HepG2 (cell line): ENCODE measurements at regions not wholly inside any gene's neighbourhood (a gene's known extent, or its start where the extent isn't known, plus 50 kb on each side); places are given as distances from the start of the nearest gene placed in this dataset.

Experiments
- ATAC-seq: fragments of 200-7000 bp; cut with Tn5 transposase; 3 replicates; pipeline ENCODE4 v1.9.1; 2020; ENCODE audit warnings: mild to moderate bottlenecking, moderate library complexity
- BruUV-seq: library from RNA; stranded (reverse); fragments of 400-500 nt; replicated peaks from 2 replicates; lab custom pipeline; 2021; lab: Mats Ljungman, UMichigan
- CTCF ChIA-PET: fragments of 300-600 bp; formaldehyde crosslinking; extraction: SDS; loops from one replicate; lab custom pipeline; 2021; ENCODE audit warnings: low total read pairs, inconsistent platforms, low intra/inter-chr PET ratio; lab: Yijun Ruan, JAX
- POLR2A ChIA-PET: fragments of 350-600 bp; sonication (Branson Sonifier 250); formaldehyde crosslinking; loops from one replicate; lab custom pipeline; 2020; ENCODE audit warnings: antibody characterized with exemption, inconsistent platforms; lab: Yijun Ruan, JAX
- DNase-seq: peaks from one replicate; pipeline ENCODE4 v3.0.0-alpha.2; 2015; ENCODE audit warnings: low spot score
- FAIRE-seq: peaks from 3 replicates; lab custom pipeline; 2011; peaks lifted over from hg19 to GRCh38; lab: Jason Lieb, UNC
- H2AFZ ChIP-seq: one replicate; pipeline ENCODE4 v1.6.1; 2011; ENCODE audit warnings: low read length, inconsistent platforms
- H3K27ac ChIP-seq: fragments of 300-600 bp; 3 replicates; pipeline ENCODE4 v1.8.0; 2011; ENCODE audit warnings: mixed run types, mild to moderate bottlenecking, mixed read lengths, low read length, inconsistent platforms; ENCODE audit not compliant: insufficient read depth; ENCODE audit errors: extremely low read length
- H3K27me3 ChIP-seq, 2 experiments: fragments of 200-600 bp in 1 of 2; 2 replicates in 1 of 2; 3 replicates in 1 of 2; pipeline versions ENCODE4 v1.6.0 to v1.8.0; 2011; ENCODE audit warnings: low read length in 2 of 2, mild to moderate bottlenecking in 2 of 2, moderate library complexity in 2 of 2, inconsistent platforms in 1 of 2; ENCODE audit not compliant: insufficient read depth in 2 of 2, control insufficient read depth in 1 of 2
- H3K36me3 ChIP-seq, 2 experiments: fragments of 200-600 bp in 1 of 2; replicated peaks in 1 of 2; 2 replicates in 1 of 2; 3 replicates in 1 of 2; pipeline versions ENCODE4 v1.5.1 to v1.8.0; 2011; ENCODE audit warnings: low read length in 2 of 2, inconsistent platforms in 1 of 2; ENCODE audit not compliant: insufficient read depth in 2 of 2, control insufficient read depth in 1 of 2
- H3K4me1 ChIP-seq: 2 replicates; pipeline ENCODE4 v1.5.1; 2012; ENCODE audit warnings: low read length, inconsistent platforms; ENCODE audit not compliant: insufficient read depth
- H3K4me2 ChIP-seq: 2 replicates; pipeline ENCODE4 v1.6.0; 2011; ENCODE audit warnings: low read depth, low read length, inconsistent platforms
- H3K4me3 ChIP-seq, 3 experiments: fragments of 200-600 bp in 1 of 3; sonication (generic), shearing (Covaris generic) in 1 of 3; replicated peaks in 1 of 3; 2 replicates each; pipeline ENCODE4 v1.5.1; 2011 to 2016; ENCODE audit warnings: low read length in 3 of 3, inconsistent platforms in 2 of 3, low read depth in 2 of 3, mild to moderate bottlenecking in 2 of 3, control low read depth in 1 of 3, mixed read lengths in 1 of 3; ENCODE audit not compliant: insufficient read depth in 1 of 3
- H3K79me2 ChIP-seq: one replicate; pipeline ENCODE4 v1.6.1; 2011; ENCODE audit warnings: low read length, inconsistent platforms; ENCODE audit not compliant: insufficient read depth
- H3K9ac ChIP-seq: 2 replicates; pipeline ENCODE4 v1.6.0; 2011; ENCODE audit warnings: mild to moderate bottlenecking, low read depth, low read length, inconsistent platforms; ENCODE audit not compliant: insufficient read depth
- H3K9me3 ChIP-seq: 2 replicates; pipeline ENCODE4 v1.5.1; 2012; ENCODE audit warnings: mild to moderate bottlenecking, low read length
- H4K20me1 ChIP-seq: 2 replicates; pipeline ENCODE4 v1.6.0; 2011; ENCODE audit warnings: inconsistent platforms, mild to moderate bottlenecking, low read length, moderate library complexity; ENCODE audit not compliant: insufficient read depth
- ERF ChIP-seq: IDR thresholded peaks from 2 replicates; pipeline ENCODE4 v1.6.1; 2018; ENCODE audit warnings: missing biosample characterization, missing genetic modification reagents
- PAWR ChIP-seq: sonication (generic); formaldehyde crosslinking; IDR thresholded peaks from 2 replicates; pipeline ENCODE4 v1.4.0; 2020; ENCODE audit warnings: missing genetic modification reagents, mild to moderate bottlenecking, borderline replicate concordance
- PAX8 ChIP-seq: sonication (generic); formaldehyde crosslinking; IDR thresholded peaks from 2 replicates; pipeline ENCODE4 v1.8.0; 2022; ENCODE audit warnings: mild to moderate bottlenecking, missing genetic modification reagents, borderline replicate concordance
- SATB2 ChIP-seq: sonication (generic); formaldehyde crosslinking; IDR thresholded peaks from 2 replicates; pipeline ENCODE4 v1.5.0; 2020; ENCODE audit warnings: missing genetic modification reagents
- SP2 ChIP-seq: sonication (generic); formaldehyde crosslinking; IDR thresholded peaks from 2 replicates; pipeline ENCODE4 v1.5.1; 2020; ENCODE audit warnings: mild to moderate bottlenecking, missing genetic modification reagents
- THYN1 ChIP-seq: sonication (generic); formaldehyde crosslinking; IDR thresholded peaks from 2 replicates; pipeline ENCODE4 v1.8.1; 2023; ENCODE audit warnings: low read depth, mild to moderate bottlenecking, moderate library complexity, missing genetic modification reagents, borderline replicate concordance
- ZNF264 ChIP-seq: sonication (generic); formaldehyde crosslinking; IDR thresholded peaks from 2 replicates; pipeline ENCODE4 v1.4.0; 2020; ENCODE audit warnings: missing genetic modification reagents
- ZNF652 ChIP-seq: IDR thresholded peaks from 2 replicates; pipeline ENCODE4 v1.6.1; 2016; ENCODE audit warnings: low read depth, borderline replicate concordance
- WGBS: methylation state at CpG from one replicate; pipeline ENCODE4 v1.1.6; 2017; ENCODE audit warnings: low lambda C conversion rate; 5-methylcytosine and 5-hydroxymethylcytosine counted together
- in situ Hi-C: cut with HindIII; loops from 2 replicates; pipeline ENCODE4 v1.10.0; 2017; ENCODE audit warnings: low pct_unique_long_range_greater_than_20kb; ENCODE audit not compliant: extremely low pct_ligation_motif_present
- intact Hi-C: fragments of 100-400 bp; cut with micrococcal nuclease; formaldehyde crosslinking; loops from one replicate; pipeline ENCODE4 v1.10.0; 2022; ENCODE audit not compliant: unreplicated experiment
- TF ChIP-seq, protein P1 (sequence below): sonication (generic); formaldehyde crosslinking; IDR thresholded peaks from one replicate; pipeline ENCODE4 v1.5.1; 2020; ENCODE audit warnings: mild to moderate bottlenecking, missing genetic modification reagents; ENCODE audit errors: not compliant biosample characterization

DNA sequence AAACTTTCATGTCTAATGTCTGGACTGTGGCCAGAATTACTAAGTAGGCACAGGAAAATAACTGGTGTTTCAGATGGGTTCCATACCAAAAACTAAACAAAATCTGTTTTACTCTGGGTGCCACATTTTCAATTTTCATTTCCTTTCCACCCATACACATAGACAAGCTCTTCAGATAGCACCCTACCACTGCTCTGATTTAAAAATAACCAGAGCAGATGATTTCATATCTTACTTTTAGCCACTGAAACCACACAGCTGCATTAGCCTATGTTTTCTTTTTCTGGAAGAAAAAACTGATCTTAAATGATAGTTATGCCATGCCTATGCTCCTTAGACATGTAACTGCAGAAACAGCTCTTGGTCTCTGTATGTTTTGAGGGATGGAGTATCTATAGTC lies 647.6 kb downstream of the CPS1 start:
- ATAC-seq (no peak), FAIRE-seq (no peak), DNase-seq (no peak)
- no peak overlapping the region for H3K4me2 ChIP-seq
- intact Hi-C loops: no loop called here
- H4K20me1 ChIP-seq: no peaks in the 10 kb centered on the region
- H3K79me2 ChIP-seq: no peaks in the 10 kb centered on the region
- no TSS peak for BruUV-seq
- H3K36me3 ChIP-seq: no peaks in the 10 kb centered on the region
- H3K4me1 ChIP-seq: no peaks in the 10 kb centered on the region
- no peak overlapping the region for H2AFZ ChIP-seq
- no peak overlapping the region for H3K27ac ChIP-seq
- TF ChIP-seq THYN1 (CRISPR knock-in tag): no peak
- H3K4me3 ChIP-seq: no peak overlapping the region
- no peaks in the 10 kb centered on the region for H3K27me3 ChIP-seq
- H3K9ac ChIP-seq: no peak overlapping the region
- POLR2A ChIA-PET: no interaction called here
- CTCF ChIA-PET: no interaction called here
- in situ Hi-C loops: no loop called here
- no peaks in the 10 kb centered on the region for H3K9me3 ChIP-seq

DNA sequence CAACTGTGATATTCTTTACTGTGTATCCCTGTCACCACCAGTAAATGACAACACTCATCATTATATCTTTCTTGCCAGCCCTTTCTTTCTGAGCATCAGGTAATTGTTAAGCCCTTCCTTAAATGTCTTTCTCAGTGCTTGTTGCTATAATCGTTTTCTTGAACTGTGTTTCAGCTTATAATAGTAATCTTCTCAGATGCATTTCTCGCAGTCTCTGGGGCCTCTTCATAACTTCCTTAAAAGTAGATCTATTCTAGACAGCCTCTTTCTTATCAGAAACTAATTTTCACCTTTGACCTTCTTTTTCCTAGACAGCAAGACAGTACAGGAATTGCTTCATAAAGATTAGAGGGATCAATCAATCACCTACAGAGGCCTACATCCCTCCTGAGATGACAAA lies 648.1 kb downstream of the CPS1 start:
- in situ Hi-C loops: no loop called here
- ChIA-PET POLR2A (no interaction called here), CTCF (no interaction called here)
- Histone ChIP-seq H2AFZ (no peak overlapping the region), H3K27ac (no peak overlapping the region), H4K20me1 (no peaks in the 10 kb centered on the region), H3K9me3 (no peaks in the 10 kb centered on the region), H3K36me3 (no peaks in the 10 kb centered on the region), H3K27me3 (no peaks in the 10 kb centered on the region), H3K4me3 (no peak overlapping the region), H3K79me2 (no peaks in the 10 kb centered on the region), H3K9ac (no peak overlapping the region), H3K4me2 (no peak overlapping the region), H3K4me1 (no peaks in the 10 kb centered on the region)
- intact Hi-C loops: no loop called here
- FAIRE-seq: no peak
- DNase-seq: no peak
- BruUV-seq: no TSS peak
- WGBS: under 1% methylated on average over 2 of the region's 2 CpGs
- ATAC-seq: no peak
- TF ChIP-seq ERF (CRISPR knock-in tag): no peak
- no peak for TF ChIP-seq SATB2
- TF ChIP-seq PAWR (CRISPR knock-in tag): no peak
- TF ChIP-seq SP2 (CRISPR knock-in tag): no peak
- no peak for TF ChIP-seq PAX8 (CRISPR knock-in tag)
- TF ChIP-seq ZNF652 (CRISPR knock-in tag): no peak
- TF ChIP-seq, protein P1, sequence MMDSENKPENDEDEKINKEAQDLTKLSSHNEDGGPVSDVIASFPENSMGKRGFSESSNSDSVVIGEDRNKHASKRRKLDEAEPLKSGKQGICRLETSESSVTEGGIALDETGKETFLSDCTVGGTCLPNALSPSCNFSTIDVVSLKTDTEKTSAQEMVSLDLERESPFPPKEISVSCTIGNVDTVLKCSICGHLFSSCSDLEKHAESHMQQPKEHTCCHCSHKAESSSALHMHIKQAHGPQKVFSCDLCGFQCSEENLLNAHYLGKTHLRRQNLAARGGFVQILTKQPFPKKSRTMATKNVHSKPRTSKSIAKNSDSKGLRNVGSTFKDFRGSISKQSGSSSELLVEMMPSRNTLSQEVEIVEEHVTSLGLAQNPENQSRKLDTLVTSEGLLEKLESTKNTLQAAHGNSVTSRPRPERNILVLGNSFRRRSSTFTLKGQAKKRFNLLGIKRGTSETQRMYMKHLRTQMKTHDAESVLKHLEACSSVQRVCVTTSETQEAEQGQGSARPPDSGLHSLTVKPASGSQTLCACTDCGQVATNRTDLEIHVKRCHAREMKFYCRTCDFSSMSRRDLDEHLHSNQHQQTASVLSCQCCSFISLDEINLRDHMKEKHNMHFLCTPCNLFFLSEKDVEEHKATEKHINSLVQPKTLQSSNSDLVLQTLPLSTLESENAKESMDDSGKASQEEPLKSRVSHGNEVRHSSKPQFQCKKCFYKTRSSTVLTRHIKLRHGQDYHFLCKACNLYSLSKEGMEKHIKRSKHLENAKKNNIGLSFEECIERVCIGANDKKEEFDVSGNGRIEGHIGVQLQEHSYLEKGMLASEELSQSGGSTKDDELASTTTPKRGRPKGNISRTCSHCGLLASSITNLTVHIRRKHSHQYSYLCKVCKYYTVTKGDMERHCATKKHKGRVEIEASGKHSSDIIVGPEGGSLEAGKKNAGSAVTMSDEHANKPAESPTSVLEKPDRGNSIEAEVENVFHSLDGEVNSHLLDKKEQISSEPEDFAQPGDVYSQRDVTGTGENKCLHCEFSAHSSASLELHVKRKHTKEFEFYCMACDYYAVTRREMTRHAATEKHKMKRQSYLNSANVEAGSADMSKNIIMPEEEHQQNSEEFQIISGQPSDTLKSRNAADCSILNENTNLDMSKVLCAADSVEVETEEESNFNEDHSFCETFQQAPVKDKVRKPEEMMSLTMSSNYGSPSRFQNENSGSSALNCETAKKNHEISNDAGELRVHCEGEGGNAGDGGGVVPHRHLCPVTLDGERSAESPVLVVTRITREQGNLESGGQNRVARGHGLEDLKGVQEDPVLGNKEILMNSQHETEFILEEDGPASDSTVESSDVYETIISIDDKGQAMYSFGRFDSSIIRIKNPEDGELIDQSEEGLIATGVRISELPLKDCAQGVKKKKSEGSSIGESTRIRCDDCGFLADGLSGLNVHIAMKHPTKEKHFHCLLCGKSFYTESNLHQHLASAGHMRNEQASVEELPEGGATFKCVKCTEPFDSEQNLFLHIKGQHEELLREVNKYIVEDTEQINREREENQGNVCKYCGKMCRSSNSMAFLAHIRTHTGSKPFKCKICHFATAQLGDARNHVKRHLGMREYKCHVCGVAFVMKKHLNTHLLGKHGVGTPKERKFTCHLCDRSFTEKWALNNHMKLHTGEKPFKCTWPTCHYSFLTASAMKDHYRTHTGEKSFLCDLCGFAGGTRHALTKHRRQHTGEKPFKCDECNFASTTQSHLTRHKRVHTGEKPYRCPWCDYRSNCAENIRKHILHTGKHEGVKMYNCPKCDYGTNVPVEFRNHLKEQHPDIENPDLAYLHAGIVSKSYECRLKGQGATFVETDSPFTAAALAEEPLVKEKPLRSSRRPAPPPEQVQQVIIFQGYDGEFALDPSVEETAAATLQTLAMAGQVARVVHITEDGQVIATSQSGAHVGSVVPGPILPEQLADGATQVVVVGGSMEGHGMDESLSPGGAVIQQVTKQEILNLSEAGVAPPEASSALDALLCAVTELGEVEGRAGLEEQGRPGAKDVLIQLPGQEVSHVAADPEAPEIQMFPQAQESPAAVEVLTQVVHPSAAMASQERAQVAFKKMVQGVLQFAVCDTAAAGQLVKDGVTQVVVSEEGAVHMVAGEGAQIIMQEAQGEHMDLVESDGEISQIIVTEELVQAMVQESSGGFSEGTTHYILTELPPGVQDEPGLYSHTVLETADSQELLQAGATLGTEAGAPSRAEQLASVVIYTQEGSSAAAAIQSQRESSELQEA (CRISPR knock-in tag): no peak
- no peak for TF ChIP-seq ZNF264 (CRISPR knock-in tag)
